A673 (cell line): ENCODE measurements at regions not wholly inside any gene's neighbourhood (a gene's known extent, or its start where the extent isn't known, plus 50 kb on each side); places are given as distances from the start of the nearest gene placed in this dataset.

Experiments used
- BruUV-seq: library from RNA; stranded (reverse); fragments of 400-500 nt; replicated peaks from 2 replicates; lab custom pipeline; 2021; lab: Mats Ljungman, UMichigan
- CTCF ChIA-PET: fragments of 300-600 bp; sonication (Branson Sonifier 250); formaldehyde crosslinking; loops from one replicate; lab custom pipeline; 2022; ENCODE audit warnings: antibody characterized with exemption; lab: Charles Lee
- POLR2A ChIA-PET: fragments of 300-600 bp; sonication (Branson Sonifier 250); formaldehyde crosslinking; loops from one replicate; lab custom pipeline; 2022; ENCODE audit warnings: antibody characterized with exemption; ENCODE audit not compliant: low non-redundant PET; lab: Charles Lee
- DNase-seq: peaks from one replicate; pipeline ENCODE4 v3.0.0-alpha.2; 2015; ENCODE audit warnings: low spot score
- H3K27ac ChIP-seq: fragments of 200-600 bp; sonication (generic); 2 replicates; pipeline ENCODE4 v1.5.1; 2016; ENCODE audit warnings: mixed run types, low read depth, mild to moderate bottlenecking, mixed read lengths, antibody characterized with exemption, low read length; ENCODE audit not compliant: poor library complexity, severe bottlenecking
- H3K27me3 ChIP-seq: fragments of 200-600 bp; sonication (generic); replicated peaks from 2 replicates; pipeline ENCODE4 v1.6.1; 2017; ENCODE audit warnings: mixed run types, low read depth, mild to moderate bottlenecking, mixed read lengths, antibody characterized with exemption, low read length; ENCODE audit not compliant: insufficient read depth, poor library complexity
- H3K36me3 ChIP-seq: fragments of 200-600 bp; sonication (generic); 2 replicates; pipeline ENCODE4 v1.6.1; 2016; ENCODE audit warnings: mixed run types, mild to moderate bottlenecking, mixed read lengths, antibody characterized with exemption, low read length; ENCODE audit not compliant: insufficient read depth, poor library complexity, severe bottlenecking
- H3K4me1 ChIP-seq: fragments of 200-600 bp; sonication (generic); 2 replicates; pipeline ENCODE4 v1.6.1; 2017; ENCODE audit warnings: mixed run types, mild to moderate bottlenecking, mixed read lengths, antibody characterized with exemption, low read length; ENCODE audit not compliant: insufficient read depth, poor library complexity, severe bottlenecking
- H3K4me3 ChIP-seq: fragments of 200-600 bp; sonication (generic); 2 replicates; pipeline ENCODE4 v1.5.1; 2016; ENCODE audit warnings: low read depth, mixed run types, mild to moderate bottlenecking, mixed read lengths, low read length; ENCODE audit not compliant: poor library complexity, severe bottlenecking
- H3K9me3 ChIP-seq: fragments of 200-600 bp; sonication (generic); 2 replicates; pipeline ENCODE4 v1.6.1; 2016; ENCODE audit warnings: mixed run types, low read depth, mild to moderate bottlenecking, mixed read lengths, antibody characterized with exemption, low read length; ENCODE audit not compliant: poor library complexity, severe bottlenecking
- EZH2 ChIP-seq: fragments of 200-600 bp; sonication (generic); IDR thresholded peaks from 2 replicates; pipeline ENCODE4 v1.6.1; 2017; ENCODE audit warnings: borderline replicate concordance, low read depth, mild to moderate bottlenecking, mixed read lengths, antibody characterized with exemption, low read length; ENCODE audit not compliant: poor library complexity, severe bottlenecking
- intact Hi-C: fragments of 100-400 bp; cut with micrococcal nuclease; formaldehyde crosslinking; loops from one replicate; pipeline ENCODE4 v1.10.0; 2022; ENCODE audit not compliant: unreplicated experiment
- TF ChIP-seq, protein P1 (sequence below): fragments of 300-800, 200-600 bp; sonication (generic); conservative IDR thresholded peaks from 2 replicates; pipeline ENCODE4 v1.5.1; 2017; ENCODE audit warnings: low read depth, mild to moderate bottlenecking, antibody characterized with exemption, low read length, moderate library complexity, mixed read lengths

GRCh38 chr1:193321242-193321840 is 134.9 kb upstream of the B3GALT2 start:
- no peak for TF ChIP-seq EZH2
- TF ChIP-seq, protein P1, sequence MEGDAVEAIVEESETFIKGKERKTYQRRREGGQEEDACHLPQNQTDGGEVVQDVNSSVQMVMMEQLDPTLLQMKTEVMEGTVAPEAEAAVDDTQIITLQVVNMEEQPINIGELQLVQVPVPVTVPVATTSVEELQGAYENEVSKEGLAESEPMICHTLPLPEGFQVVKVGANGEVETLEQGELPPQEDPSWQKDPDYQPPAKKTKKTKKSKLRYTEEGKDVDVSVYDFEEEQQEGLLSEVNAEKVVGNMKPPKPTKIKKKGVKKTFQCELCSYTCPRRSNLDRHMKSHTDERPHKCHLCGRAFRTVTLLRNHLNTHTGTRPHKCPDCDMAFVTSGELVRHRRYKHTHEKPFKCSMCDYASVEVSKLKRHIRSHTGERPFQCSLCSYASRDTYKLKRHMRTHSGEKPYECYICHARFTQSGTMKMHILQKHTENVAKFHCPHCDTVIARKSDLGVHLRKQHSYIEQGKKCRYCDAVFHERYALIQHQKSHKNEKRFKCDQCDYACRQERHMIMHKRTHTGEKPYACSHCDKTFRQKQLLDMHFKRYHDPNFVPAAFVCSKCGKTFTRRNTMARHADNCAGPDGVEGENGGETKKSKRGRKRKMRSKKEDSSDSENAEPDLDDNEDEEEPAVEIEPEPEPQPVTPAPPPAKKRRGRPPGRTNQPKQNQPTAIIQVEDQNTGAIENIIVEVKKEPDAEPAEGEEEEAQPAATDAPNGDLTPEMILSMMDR = no peak
- CTCF ChIA-PET = no interaction called here
- Histone ChIP-seq H3K27me3 (no peaks in the 10 kb centered on the region), H3K9me3 (peaks cover 12% of the 10 kb centered on the region), H3K4me1 (no peaks in the 10 kb centered on the region), H3K36me3 (no peaks in the 10 kb centered on the region), H3K4me3 (no peak overlapping the region), H3K27ac (no peak overlapping the region)
- no peak for DNase-seq
- intact Hi-C loops = no loop called here
- POLR2A ChIA-PET = no interaction called here
- no TSS peak for BruUV-seq

GRCh38 chr1:193320270-193320669 is 133.9 kb upstream of the B3GALT2 start:
- Histone ChIP-seq H3K36me3 (no peaks in the 10 kb centered on the region), H3K4me1 (no peaks in the 10 kb centered on the region), H3K27me3 (no peaks in the 10 kb centered on the region), H3K27ac (no peak overlapping the region), H3K9me3 (peaks cover 12% of the 10 kb centered on the region), H3K4me3 (no peak overlapping the region)
- CTCF ChIA-PET = no interaction called here
- BruUV-seq = no TSS peak
- TF ChIP-seq, protein P1 = no peak
- TF ChIP-seq EZH2 = no peak
- intact Hi-C loops = no loop called here
- POLR2A ChIA-PET = no interaction called here
- DNase-seq = no peak

- no peak for DNase-seq
- Histone ChIP-seq H3K36me3 (no peaks in the 10 kb centered on the region), H3K9me3 (peaks cover 12% of the 10 kb centered on the region), H3K27ac (no peak overlapping the region), H3K27me3 (no peaks in the 10 kb centered on the region), H3K4me3 (no peak overlapping the region), H3K4me1 (no peaks in the 10 kb centered on the region)
- BruUV-seq = no TSS peak
- ChIA-PET POLR2A (no interaction called here), CTCF (no interaction called here)
- intact Hi-C loops = no loop called here
- TF ChIP-seq EZH2 = no peak
- TF ChIP-seq, protein P1 = no peak
Observed at GRCh38 chr1:193318347-193318746, 131.9 kb upstream of the B3GALT2 start.
